Kidney capillary endothelial cell (primary cell): ENCODE measurements at regions not wholly inside any gene's neighbourhood (a gene's known extent, or its start where the extent isn't known, plus 50 kb on each side); places are given as distances from the start of the nearest gene placed in this dataset.

Experiments used
- DNase-seq: peaks from one replicate; pipeline ENCODE4 v3.0.0-alpha.2; 2018; ENCODE audit warnings: low spot score

GRCh38 chr18:68525091-68525490 is 189.8 kb downstream of the TMX3 start:
- no peak for DNase-seq

- DNase-seq = no peak
Observed at GRCh38 chr18:68520406-68521075, 194.4 kb downstream of the TMX3 start.

GRCh38 chr18:68519336-68519735 is 195.6 kb downstream of the TMX3 start:
- no peak for DNase-seq

GRCh38 chr18:68509902-68510301 is 205.0 kb downstream of the TMX3 start:
- DNase-seq = no peak

GRCh38 chr18:68507781-68508180 is 207.1 kb downstream of the TMX3 start:
- DNase-seq = no peak

- DNase-seq = no peak
Observed at GRCh38 chr18:68505178-68505574, 209.7 kb downstream of the TMX3 start.

GRCh38 chr18:68504441-68505177 is 210.3 kb downstream of the TMX3 start:
- no peak for DNase-seq

- DNase-seq = no peak
Observed at GRCh38 chr18:68500556-68500955, 214.4 kb downstream of the TMX3 start.

GRCh38 chr18:68499141-68499540 is 215.8 kb downstream of the TMX3 start:
- DNase-seq = no peak

GRCh38 chr18:68498636-68499035 is 216.3 kb downstream of the TMX3 start:
- DNase-seq = no peak

- no peak for DNase-seq
Observed at GRCh38 chr18:68498185-68498584, 216.7 kb downstream of the TMX3 start.

GRCh38 chr18:68494802-68495581 is 219.9 kb downstream of the TMX3 start:
- DNase-seq = no peak

- no peak for DNase-seq
Observed at GRCh38 chr18:68489013-68489792, 225.7 kb downstream of the TMX3 start.

GRCh38 chr18:68484241-68484640 is 230.7 kb downstream of the TMX3 start:
- no peak for DNase-seq

- no peak for DNase-seq
Observed at GRCh38 chr18:68482815-68483214, 232.1 kb downstream of the TMX3 start.

- no peak for DNase-seq
Observed at GRCh38 chr18:68480196-68480595, 234.7 kb downstream of the TMX3 start.

- no peak for DNase-seq
Observed at GRCh38 chr18:68478246-68478645, 236.7 kb downstream of the TMX3 start.

- DNase-seq = no peak
Observed at GRCh38 chr18:68475883-68476282, 239.0 kb downstream of the TMX3 start.

GRCh38 chr18:68472701-68473295 is 242.1 kb downstream of the TMX3 start:
- no peak for DNase-seq

GRCh38 chr18:68469049-68469625 is 245.8 kb downstream of the TMX3 start:
- DNase-seq = no peak

- DNase-seq = no peak
Observed at GRCh38 chr18:68467957-68468356, 247.0 kb downstream of the TMX3 start.
